HL-60 (cell line): ENCODE measurements at regions not wholly inside any gene's neighbourhood (a gene's known extent, or its start where the extent isn't known, plus 50 kb on each side); places are given as distances from the start of the nearest gene placed in this dataset.

Experiments
- CTCF ChIP-seq: IDR thresholded peaks from one replicate; pipeline ENCODE4 v1.5.1; 2011; ENCODE audit warnings: low read length, control low read depth, inconsistent platforms; ENCODE audit not compliant: insufficient read depth
- POLR2AphosphoS5 ChIP-seq: IDR thresholded peaks from 2 replicates; pipeline ENCODE4 v1.6.1; 2012; ENCODE audit warnings: low read depth
- SPI1 ChIP-seq: IDR thresholded peaks from 2 replicates; pipeline ENCODE4 v1.6.1; 2012; ENCODE audit warnings: low read depth, mild to moderate bottlenecking, borderline replicate concordance

- no peak for TF ChIP-seq CTCF
- TF ChIP-seq SPI1, result no peak
- TF ChIP-seq POLR2AphosphoS5, result no peak
Measured at GRCh38 chr5:2695200-2695891, 56.1 kb downstream of the IRX2 start.
